GM12874 (cell line): ENCODE measurements at regions not wholly inside any gene's neighbourhood (a gene's known extent, or its start where the extent isn't known, plus 50 kb on each side); places are given as distances from the start of the nearest gene placed in this dataset.

Source experiments
- CTCF ChIP-seq: IDR thresholded peaks from 2 replicates; pipeline ENCODE4 v1.5.1; 2011; ENCODE audit warnings: low read depth, mild to moderate bottlenecking, control low read depth, low read length, moderate library complexity; ENCODE audit not compliant: insufficient read depth

GRCh38 chr10:88066319-88066718 lies 202.9 kb downstream of the PTEN start:
- TF ChIP-seq CTCF = no peak

- no peak for TF ChIP-seq CTCF
Observed at GRCh38 chr10:88066876-88067275, 203.5 kb downstream of the PTEN start.

- TF ChIP-seq CTCF = no peak
Observed at GRCh38 chr10:88067737-88068136, 204.3 kb downstream of the PTEN start.

- no peak for TF ChIP-seq CTCF
Observed at GRCh38 chr10:88069338-88069737, 205.9 kb downstream of the PTEN start.

GRCh38 chr10:88070080-88070880 lies 206.9 kb downstream of the PTEN start:
- TF ChIP-seq CTCF = no peak

GRCh38 chr10:88071879-88072278 lies 208.5 kb downstream of the PTEN start:
- TF ChIP-seq CTCF = no peak

GRCh38 chr10:88073682-88074081 lies 210.3 kb downstream of the PTEN start:
- TF ChIP-seq CTCF = no peak
